PC-9 (cell line): ENCODE measurements at regions not wholly inside any gene's neighbourhood (a gene's known extent, or its start where the extent isn't known, plus 50 kb on each side); places are given as distances from the start of the nearest gene placed in this dataset.

ENCODE experiments used
- BruUV-seq: library from RNA; stranded (reverse); fragments of 400-500 nt; replicated peaks from 2 replicates; lab custom pipeline; 2021; lab: Mats Ljungman, UMichigan
- CTCF ChIA-PET: fragments of 300-600 bp; sonication (Branson Sonifier 250); formaldehyde crosslinking; loops from one replicate; lab custom pipeline; 2022; ENCODE audit warnings: antibody characterized with exemption; lab: Charles Lee
- POLR2A ChIA-PET: fragments of 300-600 bp; sonication (Branson Sonifier 250); formaldehyde crosslinking; loops from one replicate; lab custom pipeline; 2022; ENCODE audit warnings: antibody characterized with exemption; ENCODE audit not compliant: unreplicated experiment; lab: Charles Lee
- DNase-seq, 2 experiments: peaks; one replicate each; pipeline versions ENCODE4 v3.0.0 to v3.0.0-alpha.2; 2015 to 2022; ENCODE audit warnings: mixed read lengths in 1 of 2
- H2AFZ ChIP-seq: fragments of 200-600 bp; sonication (generic); 2 replicates; pipeline ENCODE4 v1.8.1; 2017; ENCODE audit warnings: antibody characterized with exemption
- H3F3A ChIP-seq: fragments of 200-600 bp; sonication (generic); 2 replicates; pipeline ENCODE4 v1.8.1; 2017; ENCODE audit warnings: antibody characterized with exemption, mild to moderate bottlenecking, low read depth; ENCODE audit not compliant: insufficient read depth
- H3K27ac ChIP-seq: fragments of 200-600 bp; sonication (generic); 2 replicates; pipeline ENCODE4 v1.6.1; 2016; ENCODE audit warnings: mixed run types
- H3K27me3 ChIP-seq: fragments of 200-600 bp; sonication (generic); 2 replicates; pipeline ENCODE4 v1.6.1; 2016; ENCODE audit warnings: low read depth, mixed run types; ENCODE audit not compliant: insufficient read depth
- H3K36me3 ChIP-seq: fragments of 200-600 bp; sonication (generic); 2 replicates; pipeline ENCODE4 v1.6.1; 2016; ENCODE audit warnings: low read depth, mixed run types
- H3K4me1 ChIP-seq: fragments of 200-600 bp; sonication (generic); replicated peaks from 2 replicates; pipeline ENCODE4 v1.6.1; 2016; ENCODE audit warnings: mixed run types; ENCODE audit not compliant: insufficient read depth
- H3K4me2 ChIP-seq: fragments of 200-600 bp; sonication (generic); 2 replicates; pipeline ENCODE4 v1.6.1; 2017; ENCODE audit warnings: mixed run types
- H3K4me3 ChIP-seq: fragments of 200-600 bp; sonication (generic); 2 replicates; pipeline ENCODE4 v1.6.1; 2016; ENCODE audit warnings: mixed run types
- H3K79me2 ChIP-seq: fragments of 200-600 bp; sonication (generic); 2 replicates; pipeline ENCODE4 v1.6.1; 2017; ENCODE audit warnings: low read depth, mixed run types
- H3K9me2 ChIP-seq: fragments of 200-600 bp; sonication (generic); 2 replicates; pipeline ENCODE4 v1.8.1; 2017; ENCODE audit warnings: mild to moderate bottlenecking; ENCODE audit not compliant: insufficient read depth
- H3K9me3 ChIP-seq: fragments of 200-600 bp; sonication (generic); 2 replicates; pipeline ENCODE4 v1.8.1; 2016; ENCODE audit warnings: low read depth; ENCODE audit not compliant: insufficient read depth
- H4K20me1 ChIP-seq: fragments of 200-600 bp; sonication (generic); 2 replicates; pipeline ENCODE4 v1.8.1; 2017; ENCODE audit not compliant: insufficient read depth
- EZH2 ChIP-seq: fragments of 200-600 bp; sonication (generic); IDR thresholded peaks from 2 replicates; pipeline ENCODE4 v1.8.0; 2017; ENCODE audit warnings: antibody characterized with exemption, low read depth
- intact Hi-C: fragments of 100-400 bp; cut with micrococcal nuclease; formaldehyde crosslinking; loops from one replicate; pipeline ENCODE4 v1.10.0; 2022; ENCODE audit not compliant: unreplicated experiment
- TF ChIP-seq, protein P1 (sequence below): fragments of 200-600 bp; sonication (generic); conservative IDR thresholded peaks from 2 replicates; pipeline ENCODE4 v1.6.1; 2017; ENCODE audit warnings: mixed run types, antibody characterized with exemption, mild to moderate bottlenecking, moderate library complexity

DNA sequence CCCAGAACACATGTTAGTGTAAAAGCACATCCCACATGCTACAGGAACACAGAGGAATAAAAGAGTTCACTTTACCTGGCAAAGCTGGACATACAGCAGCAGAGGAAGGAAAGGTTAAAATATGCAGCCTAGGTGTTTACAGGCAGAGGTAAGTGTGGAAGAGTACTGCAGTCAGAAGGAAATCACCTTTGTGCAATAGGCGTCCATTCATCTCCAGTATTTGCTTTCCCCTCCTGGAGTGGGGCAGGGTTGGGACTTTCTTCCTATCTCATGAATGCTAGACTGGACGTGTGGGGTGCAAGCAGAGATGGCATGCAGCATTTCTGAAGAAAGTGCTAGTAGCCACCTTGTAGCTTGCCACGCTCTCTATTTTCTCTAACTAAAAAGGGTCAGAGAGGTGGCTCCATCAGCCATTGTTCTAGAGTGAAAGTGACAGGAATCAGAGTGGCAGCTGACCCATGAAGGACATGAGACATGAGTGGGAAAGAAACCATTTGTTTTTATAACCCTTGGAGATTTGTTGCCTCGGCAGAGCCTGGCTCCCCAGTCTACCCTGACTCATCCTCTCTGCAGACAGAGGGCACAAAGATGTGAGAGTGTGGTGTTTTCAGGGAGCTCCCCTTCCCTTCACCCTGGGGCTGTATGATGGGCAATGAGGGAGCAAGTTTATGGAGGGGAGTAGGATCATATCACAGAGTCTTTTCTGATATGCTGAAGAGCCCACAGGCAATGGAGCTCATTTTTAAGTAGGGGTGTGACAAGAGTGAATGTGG, 101.2 kb upstream of the SEC61G start:
- H3K9me2 ChIP-seq = 0 out of 2 replicates have a peak, but pooled peaks cover 7% of the 10 kb centered on the region
- H3K27me3 ChIP-seq = no peaks in the 10 kb centered on the region
- no peak for DNase-seq
- H3K9me3 ChIP-seq = no peaks in the 10 kb centered on the region; the same call in 1 of the 2 replicates
- H3K4me2 ChIP-seq = no peak overlapping the region
- POLR2A ChIA-PET = no interaction called here
- no peaks in the 10 kb centered on the region for H3F3A ChIP-seq
- CTCF ChIA-PET = no interaction called here
- H3K79me2 ChIP-seq = no peaks in the 10 kb centered on the region
- intact Hi-C loops = no loop called here
- no peaks in the 10 kb centered on the region for H4K20me1 ChIP-seq
- H3K36me3 ChIP-seq = no peaks in the 10 kb centered on the region
- peaks cover 6% of the 10 kb centered on the region; the same call in 1 of the 2 replicates for H3K4me1 ChIP-seq
- H3K4me3 ChIP-seq = no peak overlapping the region
- BruUV-seq = no TSS peak
- no peak overlapping the region for H2AFZ ChIP-seq
- no peak overlapping the region for H3K27ac ChIP-seq
- TF ChIP-seq, protein P1, sequence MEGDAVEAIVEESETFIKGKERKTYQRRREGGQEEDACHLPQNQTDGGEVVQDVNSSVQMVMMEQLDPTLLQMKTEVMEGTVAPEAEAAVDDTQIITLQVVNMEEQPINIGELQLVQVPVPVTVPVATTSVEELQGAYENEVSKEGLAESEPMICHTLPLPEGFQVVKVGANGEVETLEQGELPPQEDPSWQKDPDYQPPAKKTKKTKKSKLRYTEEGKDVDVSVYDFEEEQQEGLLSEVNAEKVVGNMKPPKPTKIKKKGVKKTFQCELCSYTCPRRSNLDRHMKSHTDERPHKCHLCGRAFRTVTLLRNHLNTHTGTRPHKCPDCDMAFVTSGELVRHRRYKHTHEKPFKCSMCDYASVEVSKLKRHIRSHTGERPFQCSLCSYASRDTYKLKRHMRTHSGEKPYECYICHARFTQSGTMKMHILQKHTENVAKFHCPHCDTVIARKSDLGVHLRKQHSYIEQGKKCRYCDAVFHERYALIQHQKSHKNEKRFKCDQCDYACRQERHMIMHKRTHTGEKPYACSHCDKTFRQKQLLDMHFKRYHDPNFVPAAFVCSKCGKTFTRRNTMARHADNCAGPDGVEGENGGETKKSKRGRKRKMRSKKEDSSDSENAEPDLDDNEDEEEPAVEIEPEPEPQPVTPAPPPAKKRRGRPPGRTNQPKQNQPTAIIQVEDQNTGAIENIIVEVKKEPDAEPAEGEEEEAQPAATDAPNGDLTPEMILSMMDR = no peak
- TF ChIP-seq EZH2 = no peak

DNA sequence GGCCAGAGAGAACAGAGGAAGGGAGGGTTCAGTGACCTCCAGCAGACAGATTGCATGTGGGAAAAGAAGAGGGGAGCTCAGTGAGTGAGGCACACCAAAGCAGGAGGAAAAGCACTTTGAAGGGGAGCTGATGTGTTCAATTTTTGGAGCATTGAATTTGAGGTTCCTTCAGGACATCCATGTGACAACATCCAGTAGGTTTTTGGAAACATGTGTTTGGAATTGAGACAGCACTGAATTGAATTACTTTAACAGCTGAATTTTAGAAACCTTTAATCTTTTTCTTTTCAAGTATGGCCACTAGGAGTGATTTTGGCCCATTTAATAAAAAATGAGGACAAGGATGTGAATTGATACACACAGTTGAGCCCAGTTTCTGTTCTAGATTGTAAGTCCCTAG, 101.8 kb upstream of the SEC61G start:
- Histone ChIP-seq H3K4me2 (no peak overlapping the region), H4K20me1 (no peaks in the 10 kb centered on the region), H2AFZ (no peak overlapping the region), H3K9me3 (no peaks in the 10 kb centered on the region), H3F3A (no peaks in the 10 kb centered on the region), H3K4me3 (no peak overlapping the region), H3K36me3 (no peaks in the 10 kb centered on the region), H3K27ac (no peak overlapping the region), H3K79me2 (no peaks in the 10 kb centered on the region), H3K9me2 (0 out of 2 replicates have a peak, but pooled peaks cover 7% of the 10 kb centered on the region), H3K27me3 (no peaks in the 10 kb centered on the region), H3K4me1 (peaks cover 6% of the 10 kb centered on the region; the same call in 1 of the 2 replicates)
- no peak for DNase-seq
- intact Hi-C loops = no loop called here
- TF ChIP-seq, protein P1 = no peak; the same call in 1 of the 2 replicates
- TF ChIP-seq EZH2 = no peak
- no TSS peak for BruUV-seq
- POLR2A ChIA-PET = interaction anchor here (0.6 kb wide), 2 partner anchors 97 to 689 kb away, joined by 4 read pairs; no protein-coding TSS in a partner anchor
- CTCF ChIA-PET = no interaction called here

DNA sequence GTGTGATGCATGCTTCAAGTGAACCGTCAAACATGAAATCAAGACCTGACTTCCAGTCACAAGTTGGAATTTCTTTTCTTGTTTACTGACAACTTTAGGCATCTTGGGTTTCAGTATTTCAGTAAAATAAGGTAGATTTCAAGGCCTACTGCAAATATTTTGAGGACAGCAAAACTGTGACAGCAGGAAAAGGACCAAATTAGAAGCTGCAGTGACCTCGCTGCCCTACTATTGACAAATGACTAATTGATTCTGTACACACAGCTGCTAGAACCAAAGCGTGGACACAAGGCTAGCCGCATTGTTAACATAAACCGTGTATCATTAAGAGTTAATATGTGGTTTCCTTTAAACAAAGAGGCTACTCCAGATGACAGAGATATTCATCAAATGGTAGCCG, 105.7 kb upstream of the SEC61G start:
- TF ChIP-seq, protein P1 = no peak
- no peak for TF ChIP-seq EZH2
- POLR2A ChIA-PET = interaction anchor here (0.5 kb wide), 1 partner anchor 103 kb away, joined by 5 read pairs; no protein-coding TSS in a partner anchor
- no TSS peak for BruUV-seq
- H3K4me3 ChIP-seq = no peak overlapping the region
- H3K4me1 ChIP-seq = peaks cover 6% of the 10 kb centered on the region; the same call in 1 of the 2 replicates
- intact Hi-C loops = no loop called here
- H2AFZ ChIP-seq = 0 out of 2 replicates have a peak overlapping the region, but pooled peaks have one; percentile 15
- H3K27ac ChIP-seq = no peak overlapping the region
- DNase-seq = no peak
- H3K4me2 ChIP-seq = no peak overlapping the region
- H3K9me3 ChIP-seq = no peaks in the 10 kb centered on the region
- H4K20me1 ChIP-seq = no peaks in the 10 kb centered on the region
- H3F3A ChIP-seq = no peaks in the 10 kb centered on the region
- no peaks in the 10 kb centered on the region for H3K9me2 ChIP-seq
- no peaks in the 10 kb centered on the region for H3K36me3 ChIP-seq
- no peaks in the 10 kb centered on the region for H3K79me2 ChIP-seq
- H3K27me3 ChIP-seq = no peaks in the 10 kb centered on the region
- CTCF ChIA-PET = no interaction called here
